ENCODE measurements at regions not wholly inside any gene's neighbourhood (a gene's known extent, or its start where the extent isn't known, plus 50 kb on each side); places are given as distances from the start of the nearest gene placed in this dataset.

DNA sequence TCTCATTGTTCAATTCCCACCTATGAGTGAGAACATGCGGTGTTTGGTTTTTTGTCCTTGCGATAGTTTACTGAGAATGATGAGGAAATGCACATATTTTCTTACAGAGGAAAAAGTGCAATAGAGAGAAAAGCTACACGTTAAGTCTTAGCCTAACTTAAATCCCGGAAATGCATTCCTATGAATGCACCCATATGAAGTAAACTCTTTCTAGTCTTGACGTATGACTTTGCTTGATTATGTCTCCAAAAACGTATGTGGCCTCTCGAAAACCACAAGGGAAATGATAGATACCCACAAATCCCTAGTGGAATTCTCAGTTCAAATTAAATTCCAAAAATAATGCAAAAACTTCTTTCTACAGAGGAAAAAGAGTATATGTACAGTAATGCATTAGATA is 90.7 kb upstream of the SASH1 start:
- no peaks in the 10 kb centered on the region for H3K9me3 Mint-ChIP-seq (ENCODE audit: low read depth)
- H3K4me3 Mint-ChIP-seq: no peak overlapping the region
- H3K36me3 Mint-ChIP-seq: no peaks in the 10 kb centered on the region
- H3K27me3 Mint-ChIP-seq: peaks cover 3% of the 10 kb centered on the region
- no peak overlapping the region for H3K27ac Mint-ChIP-seq
- no peaks in the 10 kb centered on the region for H3K4me1 Mint-ChIP-seq (ENCODE audit: low read depth)

DNA sequence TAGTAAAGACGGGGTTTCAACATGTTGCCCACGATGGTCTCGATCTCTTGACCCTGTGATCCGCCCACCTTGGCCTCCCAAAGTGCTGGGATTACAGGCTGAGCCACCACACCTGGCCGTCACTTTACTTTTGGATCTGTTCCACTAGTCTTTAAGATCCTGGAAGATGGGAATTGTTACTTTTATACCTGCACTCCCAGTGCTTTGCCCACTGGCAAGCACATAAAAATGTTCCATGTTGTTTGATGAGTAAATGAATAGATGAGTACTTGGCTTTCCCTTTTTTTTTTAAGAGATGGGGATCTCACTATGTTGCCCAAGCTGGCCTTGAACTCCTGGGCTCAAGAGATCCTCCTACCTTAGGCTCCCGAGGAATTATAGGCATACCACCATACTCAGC is 84.8 kb upstream of the SASH1 start:
- H3K27me3 Mint-ChIP-seq: peaks cover 12% of the 10 kb centered on the region
- H3K4me3 Mint-ChIP-seq: no peak overlapping the region
- H3K36me3 Mint-ChIP-seq: no peaks in the 10 kb centered on the region
- H3K9me3 Mint-ChIP-seq (ENCODE audit: low read depth): no peaks in the 10 kb centered on the region
- H3K27ac Mint-ChIP-seq: no peak overlapping the region
- no peaks in the 10 kb centered on the region for H3K4me1 Mint-ChIP-seq (ENCODE audit: low read depth)

DNA sequence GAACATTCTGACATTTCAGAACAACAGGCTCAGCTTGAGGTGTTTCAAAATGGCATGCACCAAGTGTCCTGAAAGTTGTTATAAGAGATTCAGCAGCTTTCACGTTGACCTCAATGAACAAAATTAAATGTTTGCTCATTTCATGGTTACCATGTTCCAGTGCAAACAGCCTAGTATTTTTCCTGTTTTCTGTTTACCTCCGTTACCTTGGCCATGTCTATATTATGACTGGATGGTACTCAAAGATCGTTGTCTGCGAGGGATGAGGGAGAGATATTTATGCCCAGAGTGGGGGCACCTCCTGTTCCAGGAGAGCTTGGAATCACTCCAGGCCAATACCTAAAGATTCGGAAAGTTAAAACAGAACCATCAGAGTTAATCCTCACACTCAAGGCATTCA is 83.8 kb upstream of the SASH1 start:
- H3K4me3 Mint-ChIP-seq: no peak overlapping the region
- no peaks in the 10 kb centered on the region for H3K9me3 Mint-ChIP-seq (ENCODE audit: low read depth)
- no peak overlapping the region for H3K27ac Mint-ChIP-seq
- no peaks in the 10 kb centered on the region for H3K4me1 Mint-ChIP-seq (ENCODE audit: low read depth)
- H3K27me3 Mint-ChIP-seq: peaks cover 9% of the 10 kb centered on the region
- H3K36me3 Mint-ChIP-seq: no peaks in the 10 kb centered on the region

DNA sequence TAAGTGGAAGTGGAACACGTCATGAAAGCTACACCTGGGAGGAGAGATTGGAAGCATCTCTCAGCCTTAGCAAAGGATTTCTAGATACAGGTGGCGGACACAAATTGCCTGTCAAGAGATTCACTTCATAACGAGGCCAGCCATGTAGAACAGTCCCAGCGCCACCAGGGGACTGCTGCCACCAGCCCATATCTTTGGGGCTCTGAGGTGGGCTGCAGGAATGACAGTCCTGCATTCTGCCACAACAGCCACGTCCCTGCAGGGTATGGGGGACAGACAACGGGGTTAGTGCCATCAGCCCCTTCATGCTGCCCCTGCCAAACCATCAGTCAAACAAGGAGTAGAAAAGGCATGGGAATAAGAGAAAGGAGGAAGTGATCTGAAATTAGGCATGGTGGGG is 81.2 kb upstream of the SASH1 start:
- no peak overlapping the region for H3K4me3 Mint-ChIP-seq
- H3K27me3 Mint-ChIP-seq: peaks cover 9% of the 10 kb centered on the region
- H3K4me1 Mint-ChIP-seq (ENCODE audit: low read depth): no peaks in the 10 kb centered on the region
- H3K27ac Mint-ChIP-seq: no peak overlapping the region
- no peaks in the 10 kb centered on the region for H3K36me3 Mint-ChIP-seq
- H3K9me3 Mint-ChIP-seq (ENCODE audit: low read depth): no peaks in the 10 kb centered on the region

DNA sequence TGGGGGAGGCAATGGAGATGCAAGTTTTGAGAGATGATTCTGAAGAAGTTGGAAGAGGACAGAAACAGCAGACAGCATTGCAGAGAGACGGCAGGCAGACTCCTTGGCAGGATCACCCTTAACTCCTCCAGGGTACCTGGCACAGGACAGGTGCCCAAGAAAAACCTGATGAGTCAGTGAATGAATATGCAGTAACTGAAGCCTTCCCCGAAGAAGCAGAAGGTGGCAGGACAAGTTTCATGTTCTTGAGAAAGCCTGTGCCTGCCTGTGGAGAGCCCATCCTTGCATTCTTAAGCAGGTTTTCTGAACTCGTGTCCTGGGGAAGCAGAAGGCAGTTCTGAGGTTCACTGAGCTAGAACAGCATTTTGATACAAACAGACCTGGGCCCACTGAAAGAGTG is 79.6 kb upstream of the SASH1 start:
- no peaks in the 10 kb centered on the region for H3K36me3 Mint-ChIP-seq
- H3K4me1 Mint-ChIP-seq (ENCODE audit: low read depth): no peaks in the 10 kb centered on the region
- no peaks in the 10 kb centered on the region for H3K9me3 Mint-ChIP-seq (ENCODE audit: low read depth)
- peaks cover 8% of the 10 kb centered on the region for H3K27me3 Mint-ChIP-seq
- no peak overlapping the region for H3K4me3 Mint-ChIP-seq
- H3K27ac Mint-ChIP-seq: no peak overlapping the region

DNA sequence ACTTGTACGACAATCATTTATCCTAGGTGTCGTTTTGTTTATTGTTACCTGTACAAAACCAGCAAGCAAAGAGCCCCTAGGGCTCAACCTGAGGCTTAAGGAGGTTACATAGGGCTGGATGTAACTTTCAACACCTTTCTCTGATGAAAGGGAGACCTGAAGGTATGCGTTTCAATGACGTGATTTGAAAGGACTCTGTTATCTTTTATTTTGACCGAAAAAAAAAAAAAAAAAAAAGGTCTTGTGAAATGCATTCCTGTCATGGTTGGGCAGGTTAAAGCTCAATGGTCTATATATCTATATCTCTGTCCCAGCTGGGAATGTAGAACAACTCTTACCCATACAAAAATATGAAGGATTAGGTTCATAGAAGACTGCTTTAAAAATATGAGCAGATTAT is 78.7 kb upstream of the SASH1 start:
- Mint-ChIP-seq H3K27ac (no peak overlapping the region), H3K9me3 (ENCODE audit: low read depth) (no peaks in the 10 kb centered on the region), H3K36me3 (no peaks in the 10 kb centered on the region), H3K4me1 (ENCODE audit: low read depth) (no peaks in the 10 kb centered on the region), H3K27me3 (peaks cover 8% of the 10 kb centered on the region), H3K4me3 (no peak overlapping the region)

DNA sequence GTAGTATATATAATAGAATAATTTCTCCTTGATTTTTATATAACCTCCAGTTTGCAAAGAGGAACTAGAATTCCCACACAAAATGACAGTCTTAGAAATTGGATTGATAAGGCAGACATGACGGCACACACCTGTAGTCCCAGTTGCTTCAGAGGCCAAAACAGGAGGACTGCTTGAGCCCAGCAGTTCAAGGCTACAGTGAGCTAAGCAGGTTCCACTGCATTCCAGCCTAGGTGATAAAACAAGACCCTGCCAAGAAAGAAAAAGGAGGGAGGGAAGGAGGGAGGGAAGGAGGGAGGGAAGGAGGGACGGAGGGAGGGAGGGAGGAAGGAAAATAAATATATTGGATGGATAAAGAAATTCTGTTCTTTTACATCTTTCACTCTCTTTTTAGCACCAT is 77.6 kb upstream of the SASH1 start:
- Mint-ChIP-seq H3K4me1 (ENCODE audit: low read depth) (no peaks in the 10 kb centered on the region), H3K36me3 (no peaks in the 10 kb centered on the region), H3K4me3 (no peak overlapping the region), H3K9me3 (ENCODE audit: low read depth) (no peaks in the 10 kb centered on the region), H3K27ac (no peak overlapping the region), H3K27me3 (peaks cover 8% of the 10 kb centered on the region)

DNA sequence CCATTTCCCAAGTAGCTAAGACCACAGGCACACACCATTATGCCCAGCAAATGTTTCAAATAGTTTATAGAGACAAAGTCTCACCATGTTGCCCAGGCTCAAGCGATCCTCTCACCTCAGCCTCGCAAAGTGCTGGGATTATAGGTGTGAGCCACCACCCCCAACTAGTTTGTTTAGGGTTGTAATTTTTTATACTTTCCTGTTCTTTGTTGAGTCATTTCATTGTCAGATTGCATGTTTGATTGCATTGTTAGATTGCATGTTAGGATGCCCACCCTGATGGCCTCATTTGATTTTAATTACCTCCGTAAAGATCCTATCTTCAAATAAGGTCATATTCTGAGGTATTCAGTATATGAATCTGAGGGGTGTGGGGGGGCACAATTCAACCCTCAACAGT is 73.3 kb upstream of the SASH1 start:
- H3K9me3 Mint-ChIP-seq (ENCODE audit: low read depth): no peaks in the 10 kb centered on the region
- H3K36me3 Mint-ChIP-seq: no peaks in the 10 kb centered on the region
- H3K4me1 Mint-ChIP-seq (ENCODE audit: low read depth): no peaks in the 10 kb centered on the region
- no peak overlapping the region for H3K4me3 Mint-ChIP-seq
- peaks cover 1% of the 10 kb centered on the region for H3K27me3 Mint-ChIP-seq
- H3K27ac Mint-ChIP-seq: no peak overlapping the region

DNA sequence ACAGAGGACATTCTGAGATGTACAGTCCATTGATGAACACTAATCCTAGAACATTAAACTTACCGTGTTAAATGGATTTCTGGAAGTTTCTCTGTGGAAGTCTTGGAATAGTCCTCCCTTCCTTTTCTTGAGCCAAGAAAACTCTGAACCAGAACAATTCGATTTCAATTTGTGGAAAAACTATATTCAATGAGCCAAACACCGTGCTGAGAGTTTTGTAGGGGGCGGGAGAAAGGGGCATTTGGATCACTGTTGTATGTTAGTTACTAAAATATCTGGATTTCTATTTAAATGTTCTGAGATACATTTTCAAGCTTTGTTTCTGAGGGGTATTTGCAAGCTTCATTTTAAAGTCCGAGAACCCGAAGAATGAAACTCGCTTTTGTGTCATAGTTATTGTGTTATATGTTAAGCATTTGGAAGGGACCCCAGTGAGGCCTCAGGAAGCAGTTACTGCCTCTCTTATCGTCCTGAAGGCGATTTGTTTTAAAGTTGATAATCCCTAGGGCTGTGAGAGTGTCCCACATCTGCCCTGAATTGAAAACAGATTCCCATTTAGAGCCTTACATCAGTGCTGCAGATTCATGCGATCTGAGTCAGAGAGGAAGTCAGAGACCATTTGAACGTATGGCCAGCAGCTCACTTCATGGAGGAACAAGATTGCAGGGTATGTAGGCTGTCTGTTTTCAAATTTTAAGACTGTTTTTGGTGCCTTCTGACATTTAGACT is 70.8 kb upstream of the SASH1 start:
- Mint-ChIP-seq H3K4me1 (ENCODE audit: low read depth) (no peaks in the 10 kb centered on the region), H3K27me3 (peaks cover 4% of the 10 kb centered on the region), H3K27ac (no peak overlapping the region), H3K36me3 (no peaks in the 10 kb centered on the region), H3K4me3 (no peak overlapping the region), H3K9me3 (ENCODE audit: low read depth) (no peaks in the 10 kb centered on the region)

DNA sequence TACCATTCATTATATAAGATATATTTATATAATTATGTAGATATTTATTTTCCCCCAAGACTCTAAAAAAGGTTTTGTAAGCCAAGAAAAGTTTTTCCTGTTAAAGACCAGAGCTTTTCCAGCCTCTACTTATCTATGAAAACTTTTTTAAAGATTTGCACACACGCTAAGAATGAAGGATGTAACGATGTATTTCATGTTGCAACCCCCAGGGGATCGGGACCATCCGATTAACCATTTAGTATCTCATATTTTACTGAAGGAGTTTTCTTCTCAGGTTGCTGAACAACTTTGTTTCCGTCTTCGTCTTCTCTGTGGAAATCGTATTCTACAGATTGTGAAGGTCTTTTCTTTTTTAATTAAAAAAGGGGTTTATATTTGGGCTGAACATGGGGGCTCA is 70.0 kb upstream of the SASH1 start:
- H3K36me3 Mint-ChIP-seq: no peaks in the 10 kb centered on the region
- H3K4me1 Mint-ChIP-seq (ENCODE audit: low read depth): no peaks in the 10 kb centered on the region
- H3K9me3 Mint-ChIP-seq (ENCODE audit: low read depth): no peaks in the 10 kb centered on the region
- peaks cover 4% of the 10 kb centered on the region for H3K27me3 Mint-ChIP-seq
- H3K27ac Mint-ChIP-seq: no peak overlapping the region
- H3K4me3 Mint-ChIP-seq: no peak overlapping the region

DNA sequence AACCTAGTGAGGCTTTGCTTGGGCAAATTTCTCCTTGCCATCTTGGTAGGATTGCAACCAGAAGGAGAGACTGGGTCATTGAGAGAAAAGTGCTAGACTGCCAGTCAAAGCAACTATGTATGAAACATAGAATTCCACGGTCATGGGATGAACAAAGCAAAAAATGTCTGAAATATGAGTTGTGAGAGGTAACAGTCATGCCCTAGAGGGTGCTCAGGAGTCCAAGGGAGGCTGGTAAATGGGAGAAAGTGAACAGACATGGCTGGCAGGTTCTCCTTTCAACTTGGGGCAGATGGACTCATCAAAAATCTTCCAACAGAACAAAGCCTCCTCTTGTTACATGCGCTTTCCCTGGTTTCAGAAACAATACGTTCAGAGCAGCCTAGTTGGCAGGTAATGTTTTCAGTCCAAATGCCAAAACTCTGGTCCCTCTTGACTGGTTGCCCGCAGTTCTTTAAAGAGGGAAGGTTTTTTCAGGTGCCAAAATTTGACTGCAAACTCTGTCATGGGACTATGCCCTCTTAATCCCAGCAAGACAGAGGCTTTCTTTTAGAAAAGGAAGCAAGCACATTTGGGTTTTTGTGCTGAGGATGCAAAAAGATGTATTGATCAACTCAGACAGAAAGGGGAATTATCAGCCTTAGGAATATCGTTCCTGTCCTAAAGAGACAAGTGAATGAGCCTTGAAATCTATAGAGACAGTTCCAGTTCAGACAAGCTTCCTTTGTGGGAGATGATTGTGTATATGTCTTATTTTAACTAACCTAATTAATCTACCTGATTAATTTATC is 68.5 kb upstream of the SASH1 start:
- peaks cover 4% of the 10 kb centered on the region for H3K27me3 Mint-ChIP-seq
- H3K4me3 Mint-ChIP-seq: no peak overlapping the region
- no peaks in the 10 kb centered on the region for H3K9me3 Mint-ChIP-seq (ENCODE audit: low read depth)
- H3K27ac Mint-ChIP-seq: no peak overlapping the region
- no peaks in the 10 kb centered on the region for H3K36me3 Mint-ChIP-seq
- H3K4me1 Mint-ChIP-seq (ENCODE audit: low read depth): no peaks in the 10 kb centered on the region

DNA sequence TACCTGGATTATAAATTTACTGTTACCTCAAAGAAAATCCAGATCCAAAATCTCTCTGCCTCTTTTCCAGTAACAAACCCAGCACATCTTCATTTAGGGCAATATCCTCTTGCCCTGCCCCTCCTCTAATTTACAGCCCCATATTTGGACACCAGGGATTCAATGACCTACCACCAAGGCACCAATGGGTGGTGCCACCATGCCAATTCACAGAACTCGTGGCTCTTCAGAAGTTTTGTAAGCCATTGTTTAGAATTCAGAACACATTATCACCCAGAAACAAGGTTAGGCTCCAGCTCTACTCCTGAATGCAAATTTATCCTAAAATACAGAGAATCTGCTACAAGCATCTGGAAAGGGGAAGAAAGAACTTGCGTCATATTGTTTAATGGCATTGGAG is 67.8 kb upstream of the SASH1 start:
- H3K4me1 Mint-ChIP-seq (ENCODE audit: low read depth): no peaks in the 10 kb centered on the region
- H3K36me3 Mint-ChIP-seq: no peaks in the 10 kb centered on the region
- no peak overlapping the region for H3K4me3 Mint-ChIP-seq
- peaks cover 4% of the 10 kb centered on the region for H3K27me3 Mint-ChIP-seq
- H3K9me3 Mint-ChIP-seq (ENCODE audit: low read depth): no peaks in the 10 kb centered on the region
- H3K27ac Mint-ChIP-seq: no peak overlapping the region

DNA sequence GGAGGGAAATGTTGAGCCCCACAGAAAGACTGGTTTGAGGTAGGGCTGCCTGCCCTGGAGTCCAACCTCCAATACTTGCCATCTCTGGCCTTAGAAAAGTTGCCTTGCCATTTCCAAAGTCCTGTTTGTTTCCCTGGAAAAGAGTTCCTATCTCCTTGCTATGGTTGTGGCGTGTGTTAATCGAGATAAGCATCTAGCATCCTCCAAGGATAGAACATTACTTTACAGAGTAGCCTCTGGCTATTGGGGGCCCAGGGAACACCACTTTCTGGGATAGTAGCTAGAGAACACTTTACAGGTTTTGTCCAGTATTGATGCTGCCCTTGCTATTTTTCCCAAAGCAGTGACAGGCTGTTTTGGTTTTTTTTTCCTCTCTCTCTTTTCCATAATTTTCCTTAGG is 57.4 kb upstream of the SASH1 start:
- H3K27ac Mint-ChIP-seq: no peak overlapping the region
- H3K9me3 Mint-ChIP-seq (ENCODE audit: low read depth): no peaks in the 10 kb centered on the region
- H3K4me3 Mint-ChIP-seq: no peak overlapping the region
- no peaks in the 10 kb centered on the region for H3K36me3 Mint-ChIP-seq
- no peaks in the 10 kb centered on the region for H3K4me1 Mint-ChIP-seq (ENCODE audit: low read depth)
- H3K27me3 Mint-ChIP-seq: peaks cover 10% of the 10 kb centered on the region

DNA sequence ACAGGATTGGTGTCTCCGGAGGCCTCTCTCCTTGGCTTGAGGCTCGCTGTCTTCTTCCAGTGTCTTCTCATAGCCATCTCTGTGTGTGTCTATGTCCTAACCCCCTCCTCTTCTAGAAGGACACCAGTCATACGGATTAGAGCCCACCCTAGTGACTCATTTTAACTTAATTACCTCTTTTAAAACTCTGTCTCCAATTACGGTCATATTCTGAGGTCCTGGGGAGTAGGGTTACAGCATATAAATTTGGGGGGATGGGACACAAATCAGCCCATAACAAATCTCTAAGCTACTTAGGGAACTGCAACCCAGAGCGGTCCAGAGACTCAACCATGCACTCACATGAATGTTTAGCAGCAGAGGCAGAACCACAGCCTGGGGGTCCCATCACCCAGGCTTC is 56.1 kb upstream of the SASH1 start:
- Mint-ChIP-seq H3K27ac (no peak overlapping the region), H3K9me3 (ENCODE audit: low read depth) (no peaks in the 10 kb centered on the region), H3K4me1 (ENCODE audit: low read depth) (no peaks in the 10 kb centered on the region), H3K27me3 (peaks cover 6% of the 10 kb centered on the region), H3K36me3 (no peaks in the 10 kb centered on the region), H3K4me3 (no peak overlapping the region)

DNA sequence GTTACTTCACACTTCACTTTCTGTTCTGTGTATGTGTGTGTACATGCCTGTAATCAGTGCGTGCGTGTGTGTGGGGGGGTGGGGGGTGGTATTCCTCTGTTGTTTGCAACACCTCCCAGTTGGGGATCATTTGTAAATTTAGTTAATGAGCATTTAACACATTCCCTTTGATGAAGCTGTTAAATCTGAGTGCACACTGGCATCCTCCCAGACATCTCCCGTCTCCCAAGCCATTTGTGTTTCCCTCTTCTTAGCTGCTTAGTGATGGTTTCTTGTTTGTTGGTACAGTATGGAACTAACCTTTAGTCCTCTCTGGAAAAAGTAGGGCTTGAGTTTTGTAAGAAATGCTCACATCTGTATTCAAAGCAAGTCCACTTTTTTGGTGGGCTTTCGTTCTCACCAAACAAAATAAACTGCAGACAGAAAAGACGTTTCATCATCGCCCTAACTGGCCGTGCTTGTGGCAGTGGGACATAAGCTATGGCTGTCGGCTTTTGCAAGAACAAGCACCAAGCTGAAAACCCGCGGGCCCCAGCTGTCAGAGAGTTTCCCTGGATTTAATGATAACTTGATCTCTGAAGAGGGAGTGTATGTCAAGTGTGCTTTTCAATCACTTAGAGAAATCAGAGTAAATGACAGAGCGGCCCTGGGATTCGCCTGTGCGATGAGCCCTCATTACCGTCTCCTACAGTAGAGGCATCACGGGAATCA is 54.9 kb upstream of the SASH1 start:
- H3K9me3 Mint-ChIP-seq (ENCODE audit: low read depth): no peaks in the 10 kb centered on the region
- H3K4me3 Mint-ChIP-seq: no peak overlapping the region
- peaks cover 6% of the 10 kb centered on the region for H3K27me3 Mint-ChIP-seq
- H3K36me3 Mint-ChIP-seq: no peaks in the 10 kb centered on the region
- no peaks in the 10 kb centered on the region for H3K4me1 Mint-ChIP-seq (ENCODE audit: low read depth)
- H3K27ac Mint-ChIP-seq: no peak overlapping the region
